ENCODE measurements at regions not wholly inside any gene's neighbourhood (a gene's known extent, or its start where the extent isn't known, plus 50 kb on each side); places are given as distances from the start of the nearest gene placed in this dataset.
A peak's percentile ranks its signal among the peaks of the same experiment; 100 is the strongest.

DNA sequence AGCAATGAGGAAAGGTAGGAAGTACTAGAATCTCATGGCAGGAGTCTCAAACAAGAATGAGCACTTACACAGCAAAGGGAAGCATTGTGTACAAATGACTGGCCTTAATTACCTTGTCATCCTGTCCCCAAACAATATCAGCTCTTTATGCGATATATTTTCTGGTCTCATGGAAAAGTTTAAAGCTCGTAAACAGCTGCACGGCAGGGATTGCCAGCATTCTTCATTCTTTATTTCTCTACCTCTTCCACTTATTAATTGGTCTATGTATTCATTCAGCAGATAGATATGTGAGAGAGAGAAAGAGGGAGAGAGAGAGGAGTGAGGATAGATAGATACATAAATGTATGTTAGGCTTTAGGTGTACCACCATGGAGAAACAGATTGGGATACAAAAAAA is 155.8 kb upstream of the FAT4 start:
- DNase-seq (ENCODE audit: low read depth): no peak
- no peak overlapping the region for H3K4me3 ChIP-seq (ENCODE audit: low read length)
- TF ChIP-seq, protein P1, sequence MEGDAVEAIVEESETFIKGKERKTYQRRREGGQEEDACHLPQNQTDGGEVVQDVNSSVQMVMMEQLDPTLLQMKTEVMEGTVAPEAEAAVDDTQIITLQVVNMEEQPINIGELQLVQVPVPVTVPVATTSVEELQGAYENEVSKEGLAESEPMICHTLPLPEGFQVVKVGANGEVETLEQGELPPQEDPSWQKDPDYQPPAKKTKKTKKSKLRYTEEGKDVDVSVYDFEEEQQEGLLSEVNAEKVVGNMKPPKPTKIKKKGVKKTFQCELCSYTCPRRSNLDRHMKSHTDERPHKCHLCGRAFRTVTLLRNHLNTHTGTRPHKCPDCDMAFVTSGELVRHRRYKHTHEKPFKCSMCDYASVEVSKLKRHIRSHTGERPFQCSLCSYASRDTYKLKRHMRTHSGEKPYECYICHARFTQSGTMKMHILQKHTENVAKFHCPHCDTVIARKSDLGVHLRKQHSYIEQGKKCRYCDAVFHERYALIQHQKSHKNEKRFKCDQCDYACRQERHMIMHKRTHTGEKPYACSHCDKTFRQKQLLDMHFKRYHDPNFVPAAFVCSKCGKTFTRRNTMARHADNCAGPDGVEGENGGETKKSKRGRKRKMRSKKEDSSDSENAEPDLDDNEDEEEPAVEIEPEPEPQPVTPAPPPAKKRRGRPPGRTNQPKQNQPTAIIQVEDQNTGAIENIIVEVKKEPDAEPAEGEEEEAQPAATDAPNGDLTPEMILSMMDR (IDR thresholded peaks at IDR 0.05; ENCODE audit: insufficient read depth, low read depth, low read length, missing control alignments): no peak

DNA sequence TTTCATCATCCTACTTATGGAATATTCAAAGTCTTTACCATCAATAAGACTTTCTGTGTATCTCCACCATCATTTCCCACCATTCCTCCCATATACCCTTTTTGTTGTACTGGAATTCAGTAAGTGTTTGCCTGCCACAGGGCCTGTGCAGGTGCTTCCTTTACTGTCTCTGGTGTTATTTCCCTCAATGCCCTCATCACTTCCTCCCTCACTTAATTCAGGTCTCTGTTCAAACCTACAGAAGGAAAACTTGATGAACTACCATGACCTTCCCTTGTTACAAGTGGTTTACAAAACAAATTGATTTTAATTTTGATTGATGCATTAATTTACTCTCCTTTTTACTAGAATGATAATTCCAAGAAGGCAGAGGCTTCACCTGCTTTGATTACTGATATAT is 159.5 kb upstream of the FAT4 start:
- no peak for DNase-seq (ENCODE audit: low read depth)
- TF ChIP-seq, protein P1 (IDR thresholded peaks at IDR 0.05; ENCODE audit: insufficient read depth, low read depth, low read length, missing control alignments): no peak
- no peak overlapping the region for H3K4me3 ChIP-seq (ENCODE audit: low read length)

DNA sequence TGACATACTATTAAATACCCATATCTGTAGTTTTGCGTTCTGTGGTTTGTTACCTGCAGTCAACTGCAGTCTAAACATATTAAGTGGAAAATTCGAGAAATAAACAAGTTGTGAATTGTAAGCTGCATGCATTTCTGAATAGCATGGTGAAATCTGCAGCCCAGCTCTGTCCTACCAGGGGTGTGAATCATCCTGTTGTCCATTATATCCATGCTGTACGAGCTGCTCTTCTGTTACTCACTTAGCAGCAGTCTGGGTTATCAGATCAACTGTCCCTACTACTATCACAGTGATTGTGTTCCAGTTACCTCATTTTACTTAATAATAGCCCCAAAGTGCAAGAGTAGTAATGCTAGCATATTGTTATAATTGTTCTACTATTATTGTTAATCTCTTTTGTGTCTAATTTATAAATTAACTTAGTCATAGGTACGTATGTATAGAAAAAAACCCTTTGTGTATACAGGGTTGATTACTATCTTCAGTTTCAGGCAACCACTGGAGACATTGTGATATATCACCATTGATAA is 173.7 kb upstream of the FAT4 start:
- TF ChIP-seq, protein P1 (IDR thresholded peaks at IDR 0.05; ENCODE audit: insufficient read depth, low read depth, low read length, missing control alignments): no peak
- DNase-seq (ENCODE audit: low read depth): peak; percentile 72

DNA sequence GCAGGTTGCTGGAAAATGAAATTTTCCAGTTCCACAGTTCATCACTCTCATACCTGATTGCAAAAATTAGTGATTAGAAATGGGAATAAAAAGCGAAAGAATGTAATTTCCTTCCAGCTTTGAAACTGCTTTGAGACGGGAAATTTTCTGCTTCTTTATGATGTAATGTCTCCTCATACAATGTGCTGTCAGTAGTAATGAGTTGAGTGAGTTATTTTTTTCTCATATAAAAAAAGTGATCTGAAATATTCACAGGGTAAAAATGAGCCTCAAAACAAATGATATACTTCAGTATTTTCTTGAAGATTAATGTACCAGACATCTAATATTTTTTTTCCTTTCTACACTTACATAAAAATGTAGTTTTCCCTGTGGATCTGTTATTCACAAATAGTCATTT is 179.1 kb upstream of the FAT4 start:
- H3K4me3 ChIP-seq (ENCODE audit: low read length): no peak overlapping the region
- TF ChIP-seq, protein P1 (IDR thresholded peaks at IDR 0.05; ENCODE audit: insufficient read depth, low read depth, low read length, missing control alignments): no peak
- no peak for DNase-seq (ENCODE audit: low read depth)

More for the DNA sequence above, 173.7 kb upstream of the FAT4 start:
- H3K4me3 ChIP-seq (ENCODE audit: low read length): no peak overlapping the region

DNA sequence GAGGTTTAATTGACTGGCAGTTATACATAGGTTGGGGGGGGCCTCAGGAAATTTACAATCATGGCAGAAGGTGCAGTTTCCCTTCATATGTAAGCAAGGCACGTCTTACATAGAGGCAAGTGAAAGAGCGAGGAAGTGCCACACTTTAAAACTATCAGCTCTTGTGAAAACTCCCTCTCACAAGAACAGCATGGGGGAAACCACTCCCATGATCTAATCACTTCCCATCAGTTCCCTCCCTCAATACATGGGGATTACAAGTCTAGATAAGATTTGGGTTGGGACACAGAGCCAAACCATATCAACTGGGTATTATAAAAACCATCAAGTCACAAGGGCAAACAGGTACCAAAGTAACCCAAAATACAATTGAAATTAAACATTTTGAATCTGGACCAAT is 182.0 kb upstream of the FAT4 start:
- TF ChIP-seq, protein P1 (IDR thresholded peaks at IDR 0.05; ENCODE audit: insufficient read depth, low read depth, low read length, missing control alignments): no peak
- DNase-seq (ENCODE audit: low read depth): no peak
- H3K4me3 ChIP-seq (ENCODE audit: low read length): no peak overlapping the region

DNA sequence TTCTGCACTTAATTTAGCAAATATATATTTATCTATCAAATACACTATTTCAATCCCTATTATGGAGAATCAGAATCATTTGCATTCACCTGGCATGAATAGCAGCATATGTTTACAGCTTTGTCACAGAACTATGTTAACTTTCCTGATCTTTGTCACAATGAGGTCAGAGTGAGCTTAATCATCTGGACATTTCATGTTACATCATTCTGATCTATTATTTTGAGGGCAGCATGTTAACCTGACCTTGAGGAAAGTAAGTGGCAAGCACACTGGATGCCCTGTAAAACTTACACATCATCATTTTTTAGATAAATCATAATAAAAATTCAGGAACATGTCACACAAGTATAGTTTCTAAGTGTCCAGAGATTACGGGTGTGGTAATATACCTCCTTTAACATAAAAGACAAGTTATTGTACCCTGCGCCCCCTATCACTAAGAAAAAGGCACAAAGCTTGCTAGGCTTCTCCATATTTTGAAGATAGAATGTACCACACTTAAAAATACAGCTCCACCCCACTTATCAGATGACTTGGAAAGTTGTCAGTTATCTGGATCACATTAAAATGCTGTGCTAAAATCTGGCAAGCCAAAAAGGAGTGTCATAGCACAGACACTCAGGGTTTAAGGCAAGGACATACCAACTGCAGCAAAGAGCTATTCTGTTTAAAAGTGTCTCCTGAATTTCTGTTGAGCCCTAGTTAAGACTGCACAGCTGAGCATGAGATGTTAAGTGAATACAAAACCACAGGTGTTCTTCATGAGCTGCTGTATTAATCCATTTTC is 182.7 kb upstream of the FAT4 start:
- TF ChIP-seq, protein P1 (IDR thresholded peaks at IDR 0.05; ENCODE audit: insufficient read depth, low read depth, low read length, missing control alignments): no peak
- DNase-seq (ENCODE audit: low read depth): no peak
- H3K4me3 ChIP-seq (ENCODE audit: low read length): no peak overlapping the region

DNA sequence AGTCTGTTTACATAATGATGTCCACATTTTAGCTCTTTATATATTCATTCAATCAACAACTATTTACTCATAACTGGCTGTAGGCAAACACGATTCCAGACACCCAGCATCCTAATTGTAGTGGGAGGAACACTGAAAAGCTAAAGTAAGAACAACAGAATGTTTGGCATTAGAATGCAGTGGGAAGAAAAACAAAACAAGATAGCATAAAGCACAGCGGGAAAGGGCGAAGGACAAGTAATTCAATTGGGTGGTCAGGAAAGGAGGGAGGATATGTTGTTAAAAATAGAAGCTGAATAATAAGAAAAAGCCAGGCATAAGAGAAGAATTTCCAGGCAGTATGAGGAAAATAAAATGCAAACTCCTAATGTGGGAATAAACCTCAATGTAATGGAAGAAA is 189.5 kb upstream of the FAT4 start:
- DNase-seq (ENCODE audit: low read depth): no peak
- no peak overlapping the region for H3K4me3 ChIP-seq (ENCODE audit: low read length)
- TF ChIP-seq, protein P1 (IDR thresholded peaks at IDR 0.05; ENCODE audit: insufficient read depth, low read depth, low read length, missing control alignments): no peak
